BJ (cell line): ENCODE measurements at regions not wholly inside any gene's neighbourhood (a gene's known extent, or its start where the extent isn't known, plus 50 kb on each side); places are given as distances from the start of the nearest gene placed in this dataset.

Source experiments
- CTCF ChIA-PET: fragments of 350-600 bp; formaldehyde crosslinking; extraction: SDS; loops from one replicate; lab custom pipeline; 2021; ENCODE audit warnings: antibody characterized with exemption, inconsistent platforms; lab: Yijun Ruan, JAX
- POLR2A ChIA-PET: fragments of 300-600 bp; sonication (Branson Sonifier 250); formaldehyde crosslinking; extraction: SDS; loops from one replicate; lab custom pipeline; 2021; ENCODE audit warnings: antibody characterized with exemption; lab: Charles Lee
- DNase-seq: peaks from one replicate; pipeline ENCODE4 v3.0.0-alpha.2; 2011; ENCODE audit warnings: low read depth
- H3K27me3 ChIP-seq: 2 replicates; pipeline ENCODE4 v1.6.0; 2011; ENCODE audit warnings: low read length; ENCODE audit not compliant: control insufficient read depth, insufficient read depth
- H3K36me3 ChIP-seq: 2 replicates; pipeline ENCODE4 v1.5.1; 2011; ENCODE audit warnings: low read length; ENCODE audit not compliant: control insufficient read depth, insufficient read depth
- H3K4me3 ChIP-seq: 2 replicates; pipeline ENCODE4 v1.5.1; 2011; ENCODE audit warnings: low read depth, mild to moderate bottlenecking, control low read depth, low read length
- TF ChIP-seq, protein P1 (sequence below): IDR thresholded peaks from 2 replicates; pipeline ENCODE4 v1.5.1; 2011; ENCODE audit warnings: low read depth, mild to moderate bottlenecking, control low read depth, inconsistent platforms, low read length, moderate library complexity; ENCODE audit not compliant: insufficient read depth

DNA sequence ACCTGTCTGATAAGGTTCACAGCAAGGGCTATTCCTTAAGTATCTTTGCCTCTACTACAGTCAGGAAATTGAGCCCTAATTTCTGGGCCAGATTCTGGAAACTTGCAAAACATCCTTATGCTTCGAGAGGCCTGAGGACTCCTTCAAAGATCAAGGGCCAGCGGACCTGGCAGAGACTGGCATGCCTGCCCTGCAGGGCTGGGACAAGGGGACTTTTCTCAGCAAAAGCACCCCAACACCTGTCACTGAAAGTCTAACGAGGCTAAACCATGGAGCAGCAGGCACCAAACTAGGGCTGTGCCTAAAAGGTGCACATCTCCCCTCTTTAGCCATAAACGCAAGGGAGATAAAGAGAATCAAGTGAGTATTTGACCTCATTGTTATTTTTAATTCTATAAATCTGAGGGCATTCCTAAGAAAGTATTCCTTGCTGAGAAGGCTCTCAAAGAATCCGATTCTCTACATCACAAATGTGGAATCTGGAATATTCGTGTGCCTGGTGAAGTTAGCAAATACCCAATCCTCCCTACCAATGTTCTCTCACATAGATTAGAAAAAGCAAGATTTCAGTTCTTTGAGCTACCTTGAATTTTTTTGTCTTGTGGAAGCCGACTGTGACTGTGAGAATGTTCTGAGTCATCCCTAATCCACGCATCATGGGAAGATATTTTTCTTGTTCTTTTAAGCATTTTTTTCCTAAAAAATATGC lies 328.2 kb upstream of the NOVA1 start:
- POLR2A ChIA-PET, result no interaction called here
- H3K4me3 ChIP-seq, result no peak overlapping the region
- no peaks in the 10 kb centered on the region for H3K36me3 ChIP-seq
- CTCF ChIA-PET, result no interaction called here
- H3K27me3 ChIP-seq, result no peaks in the 10 kb centered on the region
- TF ChIP-seq, protein P1, sequence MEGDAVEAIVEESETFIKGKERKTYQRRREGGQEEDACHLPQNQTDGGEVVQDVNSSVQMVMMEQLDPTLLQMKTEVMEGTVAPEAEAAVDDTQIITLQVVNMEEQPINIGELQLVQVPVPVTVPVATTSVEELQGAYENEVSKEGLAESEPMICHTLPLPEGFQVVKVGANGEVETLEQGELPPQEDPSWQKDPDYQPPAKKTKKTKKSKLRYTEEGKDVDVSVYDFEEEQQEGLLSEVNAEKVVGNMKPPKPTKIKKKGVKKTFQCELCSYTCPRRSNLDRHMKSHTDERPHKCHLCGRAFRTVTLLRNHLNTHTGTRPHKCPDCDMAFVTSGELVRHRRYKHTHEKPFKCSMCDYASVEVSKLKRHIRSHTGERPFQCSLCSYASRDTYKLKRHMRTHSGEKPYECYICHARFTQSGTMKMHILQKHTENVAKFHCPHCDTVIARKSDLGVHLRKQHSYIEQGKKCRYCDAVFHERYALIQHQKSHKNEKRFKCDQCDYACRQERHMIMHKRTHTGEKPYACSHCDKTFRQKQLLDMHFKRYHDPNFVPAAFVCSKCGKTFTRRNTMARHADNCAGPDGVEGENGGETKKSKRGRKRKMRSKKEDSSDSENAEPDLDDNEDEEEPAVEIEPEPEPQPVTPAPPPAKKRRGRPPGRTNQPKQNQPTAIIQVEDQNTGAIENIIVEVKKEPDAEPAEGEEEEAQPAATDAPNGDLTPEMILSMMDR, result no peak
- DNase-seq, result no peak

DNA sequence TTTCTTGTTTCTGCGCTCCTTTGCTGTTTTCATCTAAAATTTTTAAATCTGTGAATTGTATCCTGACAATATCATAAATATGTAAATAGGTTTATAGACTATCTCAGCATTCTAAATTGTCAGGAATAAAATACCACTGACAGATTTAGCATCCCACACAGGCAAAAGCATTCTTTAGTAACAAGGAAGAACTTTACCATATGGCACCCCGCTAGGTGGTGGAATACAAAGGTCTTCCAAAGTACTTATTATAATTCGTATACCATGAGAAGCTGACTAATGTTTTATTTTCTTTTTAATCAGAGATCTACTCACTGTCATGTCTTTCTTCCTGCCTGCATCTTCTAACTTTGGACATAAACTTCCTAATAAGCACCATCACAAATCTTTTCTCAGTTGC lies 328.8 kb upstream of the NOVA1 start:
- POLR2A ChIA-PET, result no interaction called here
- TF ChIP-seq, protein P1, result no peak

DNA sequence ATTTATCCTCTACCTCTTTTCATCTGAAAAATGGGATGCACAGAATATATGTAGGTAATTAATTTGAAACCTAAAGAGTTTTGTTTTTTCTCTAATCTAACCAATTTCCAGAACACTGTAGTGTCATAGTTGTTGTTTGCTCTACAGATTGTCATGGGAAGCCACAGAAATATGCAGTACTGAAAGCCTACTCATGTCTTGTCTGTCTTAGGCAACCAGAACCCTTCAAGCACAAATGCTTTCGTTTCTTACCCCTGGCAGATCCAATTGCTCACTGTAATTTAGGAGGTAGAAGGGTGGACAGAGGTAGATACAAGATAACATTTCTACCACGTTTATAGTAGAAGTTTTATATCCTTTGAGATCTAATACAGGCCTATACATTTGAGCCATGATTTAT lies 330.2 kb upstream of the NOVA1 start:
- DNase-seq, result no peak
- H3K27me3 ChIP-seq, result no peaks in the 10 kb centered on the region
- TF ChIP-seq, protein P1, result no peak
- POLR2A ChIA-PET, result no interaction called here
- H3K4me3 ChIP-seq, result no peak overlapping the region
- H3K36me3 ChIP-seq, result no peaks in the 10 kb centered on the region
- CTCF ChIA-PET, result no interaction called here

More for the DNA sequence above, 328.8 kb upstream of the NOVA1 start:
- Histone ChIP-seq H3K4me3 (no peak overlapping the region), H3K36me3 (no peaks in the 10 kb centered on the region), H3K27me3 (no peaks in the 10 kb centered on the region)
- DNase-seq, result no peak
- CTCF ChIA-PET, result no interaction called here

DNA sequence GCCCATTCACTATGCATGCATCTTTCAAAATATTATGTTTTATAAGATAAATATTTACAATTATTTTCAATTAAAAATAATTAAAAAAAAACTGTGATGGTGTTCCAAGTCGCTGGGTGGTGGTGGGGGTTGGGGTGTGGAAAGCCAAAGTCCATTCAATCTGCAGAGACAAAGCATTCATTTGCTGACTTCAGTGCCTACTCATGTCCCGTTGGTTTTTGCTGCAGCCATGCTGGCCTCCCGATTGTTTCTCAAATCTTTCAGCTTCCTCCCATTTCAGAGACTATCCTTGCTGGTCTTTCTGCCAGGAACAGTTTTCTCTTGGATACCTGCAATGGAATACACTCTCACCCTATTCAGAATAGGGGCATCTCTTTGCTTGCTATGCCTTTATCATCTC lies 331.5 kb upstream of the NOVA1 start:
- no peaks in the 10 kb centered on the region for H3K27me3 ChIP-seq
- ChIA-PET POLR2A (no interaction called here), CTCF (no interaction called here)
- H3K4me3 ChIP-seq, result no peak overlapping the region
- TF ChIP-seq, protein P1, result no peak
- DNase-seq, result no peak
- no peaks in the 10 kb centered on the region for H3K36me3 ChIP-seq

DNA sequence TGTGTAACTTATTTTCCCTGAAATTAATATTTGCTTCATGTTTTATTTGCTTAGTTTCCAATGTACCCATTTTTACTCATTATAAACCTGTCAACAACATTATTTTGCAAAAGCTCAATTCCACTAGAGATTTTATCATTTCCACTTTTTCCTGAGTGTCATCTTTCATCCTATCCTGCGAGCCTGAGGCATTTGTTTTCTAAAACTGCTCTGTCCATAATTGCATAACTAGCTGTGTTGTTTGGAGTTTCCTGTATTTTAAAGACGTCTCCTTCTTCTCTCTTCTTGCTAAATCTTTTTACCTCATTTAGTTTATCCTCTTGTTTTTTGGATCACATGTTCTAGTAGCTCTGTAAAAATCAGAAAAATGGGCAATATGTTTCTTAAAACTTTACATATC lies 332.7 kb upstream of the NOVA1 start:
- H3K4me3 ChIP-seq, result no peak overlapping the region
- ChIA-PET POLR2A (no interaction called here), CTCF (no interaction called here)
- H3K36me3 ChIP-seq, result no peaks in the 10 kb centered on the region
- DNase-seq, result no peak
- TF ChIP-seq, protein P1, result no peak
- no peaks in the 10 kb centered on the region for H3K27me3 ChIP-seq
